ENCODE measurements at regions not wholly inside any gene's neighbourhood (a gene's known extent, or its start where the extent isn't known, plus 50 kb on each side); places are given as distances from the start of the nearest gene placed in this dataset.
A peak's percentile ranks its signal among the peaks of the same experiment; 100 is the strongest.
"Not testable (repeated sequence)": the region's sequence is repeated elsewhere in the genome, so short reads cannot be mapped to it uniquely, and the experiment has no call there.

DNA sequence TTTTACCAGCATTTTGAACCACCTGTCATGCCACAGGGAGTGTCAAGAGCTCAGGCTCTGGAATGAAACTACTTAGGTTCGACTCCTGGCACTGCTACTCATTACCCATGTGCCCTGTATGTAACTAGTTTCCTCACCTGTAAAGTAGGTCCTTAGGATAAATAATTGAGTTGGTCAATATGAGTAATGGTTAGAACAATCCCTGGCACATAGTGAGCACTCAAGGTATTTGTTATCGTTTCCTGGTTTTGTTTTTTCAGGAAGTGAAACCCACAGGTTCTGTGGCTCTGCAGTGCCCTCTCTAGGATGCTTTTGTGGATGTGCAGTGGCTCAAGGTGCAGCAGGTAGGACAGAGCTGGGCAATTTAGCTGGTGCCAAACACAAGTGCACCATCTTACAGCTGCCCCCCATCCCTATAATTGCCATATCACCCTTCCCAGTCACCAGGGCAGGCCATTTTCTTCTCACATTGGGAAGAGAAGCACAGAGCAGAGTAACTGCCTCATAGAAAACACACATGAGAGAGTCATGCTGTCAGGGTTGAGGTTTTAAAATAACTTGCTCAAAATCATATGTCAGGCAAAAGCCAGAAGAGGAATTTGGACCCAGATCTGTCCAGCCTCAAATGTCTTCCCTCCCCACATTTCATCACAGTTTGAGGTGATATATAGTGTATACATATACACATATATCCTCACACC, 297.5 kb downstream of the RPAP3 start:
- DNase-seq = peak; percentile 17

DNA sequence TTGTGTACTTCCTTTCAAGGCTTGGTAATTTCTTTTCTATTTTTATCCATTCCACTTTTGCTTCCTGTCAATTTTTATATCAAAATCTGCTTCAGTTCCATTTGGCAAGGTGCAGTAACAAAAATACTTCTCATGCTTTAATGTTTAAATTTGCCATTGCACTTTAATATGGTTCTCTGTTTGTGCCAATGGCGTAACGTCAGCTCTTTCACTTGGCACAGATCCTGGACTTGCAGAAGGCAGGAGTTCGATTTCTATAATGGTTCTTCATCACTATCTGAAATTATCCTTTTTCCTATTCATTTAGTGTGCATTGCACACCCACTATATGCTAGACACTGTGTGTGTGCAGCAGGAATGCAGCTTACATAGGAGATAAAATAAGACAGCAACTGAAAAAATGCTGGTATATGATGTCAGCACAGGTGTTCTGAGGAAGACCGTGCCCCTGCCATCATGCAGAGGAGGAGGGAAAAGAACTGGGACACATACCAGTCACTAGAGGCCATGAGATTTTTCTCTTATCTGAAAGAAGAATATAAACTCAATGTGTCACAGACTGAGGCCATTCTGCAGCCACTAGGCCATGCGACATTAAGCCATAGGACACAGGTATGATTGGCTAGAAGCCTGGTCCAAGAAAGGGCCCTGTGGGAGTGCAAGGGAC, 298.2 kb downstream of the RPAP3 start:
- no peak for DNase-seq

DNA sequence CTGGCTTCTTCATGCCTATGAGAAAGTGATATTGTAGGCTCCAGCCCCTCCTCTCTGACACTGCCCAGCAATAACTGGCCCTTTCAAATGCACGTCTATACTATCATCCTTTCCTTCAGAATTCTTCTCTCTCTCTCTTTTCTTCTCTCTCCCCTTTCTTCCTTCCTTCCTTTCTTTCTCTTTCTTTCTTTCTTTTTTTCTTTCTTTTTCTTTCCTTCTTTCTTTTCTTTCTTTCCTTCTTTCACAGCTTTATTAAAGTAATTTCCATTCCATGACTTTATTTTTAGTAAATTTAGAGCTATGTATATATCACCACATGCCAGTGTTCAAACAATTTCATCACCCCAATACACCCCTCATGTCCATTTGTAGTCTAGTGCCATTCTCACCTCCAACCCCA, 302.1 kb downstream of the RPAP3 start:
- no peak for DNase-seq

DNA sequence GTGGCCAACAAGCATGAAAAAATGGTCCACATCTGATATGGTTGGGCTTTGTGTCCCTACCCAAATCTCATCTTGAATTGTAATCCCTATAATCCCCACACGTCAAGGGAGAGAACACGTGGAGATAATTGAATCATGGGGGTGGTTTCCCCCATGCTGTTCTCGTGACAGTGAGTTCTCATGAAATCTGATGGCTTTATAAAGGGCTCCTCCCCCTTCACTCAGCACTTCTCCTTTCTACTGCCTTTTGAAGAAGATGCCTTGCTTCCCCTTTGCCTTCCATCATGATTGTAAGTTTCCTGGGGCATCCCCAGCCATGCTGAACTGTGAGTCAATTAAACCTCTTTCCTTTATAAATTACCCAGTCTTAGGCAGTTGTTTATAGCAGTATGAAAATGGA, 304.6 kb downstream of the RPAP3 start:
- DNase-seq = not testable (repeated sequence)

DNA sequence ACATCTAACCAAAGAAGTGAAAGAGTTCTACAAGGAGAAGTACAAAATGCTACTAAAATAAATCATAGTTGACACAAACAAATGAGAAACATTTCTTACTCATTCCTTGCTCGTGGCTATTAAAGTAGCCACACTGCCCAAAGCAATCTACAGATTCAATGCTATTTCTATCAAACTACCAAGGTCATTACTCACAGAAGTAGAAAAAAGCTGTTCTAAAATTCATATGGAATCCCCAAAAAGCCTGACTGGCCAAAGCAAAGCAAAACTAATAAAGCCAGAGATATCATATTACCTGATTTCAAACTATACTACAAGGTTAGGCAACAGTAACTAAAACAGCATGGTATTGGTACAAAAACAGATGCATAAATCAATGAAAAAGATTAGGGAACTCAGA, 305.6 kb downstream of the RPAP3 start:
- DNase-seq = no peak

DNA sequence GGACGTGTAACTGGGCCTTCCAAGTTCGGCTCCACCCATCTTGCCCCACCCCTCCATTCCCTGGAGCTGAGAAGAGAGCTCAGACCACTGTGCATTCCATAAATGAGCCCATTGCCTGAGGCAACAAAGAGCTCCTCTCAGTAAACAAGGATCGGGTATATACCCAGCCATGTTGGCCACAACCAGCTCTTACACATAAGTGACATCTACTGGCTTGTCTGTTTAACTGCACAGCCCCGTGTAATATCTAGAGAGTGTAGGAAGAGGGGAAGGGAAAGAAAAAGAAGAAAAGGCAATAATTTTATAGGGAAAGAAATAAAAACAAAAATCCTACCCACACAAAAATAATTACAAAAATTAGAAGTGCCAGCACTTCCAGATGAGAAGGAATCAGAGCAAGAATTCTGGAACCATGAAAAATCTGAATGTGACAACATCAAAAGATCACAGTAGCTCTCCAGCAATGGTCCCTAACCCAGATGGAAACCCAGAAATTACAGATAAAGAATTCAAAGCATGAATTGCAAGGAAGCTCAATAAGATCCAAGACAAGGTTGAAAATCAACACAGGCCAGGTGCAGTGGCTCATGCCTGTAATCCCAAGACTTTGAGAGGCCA, 308.1 kb downstream of the RPAP3 start:
- DNase-seq = peak; percentile 19

DNA sequence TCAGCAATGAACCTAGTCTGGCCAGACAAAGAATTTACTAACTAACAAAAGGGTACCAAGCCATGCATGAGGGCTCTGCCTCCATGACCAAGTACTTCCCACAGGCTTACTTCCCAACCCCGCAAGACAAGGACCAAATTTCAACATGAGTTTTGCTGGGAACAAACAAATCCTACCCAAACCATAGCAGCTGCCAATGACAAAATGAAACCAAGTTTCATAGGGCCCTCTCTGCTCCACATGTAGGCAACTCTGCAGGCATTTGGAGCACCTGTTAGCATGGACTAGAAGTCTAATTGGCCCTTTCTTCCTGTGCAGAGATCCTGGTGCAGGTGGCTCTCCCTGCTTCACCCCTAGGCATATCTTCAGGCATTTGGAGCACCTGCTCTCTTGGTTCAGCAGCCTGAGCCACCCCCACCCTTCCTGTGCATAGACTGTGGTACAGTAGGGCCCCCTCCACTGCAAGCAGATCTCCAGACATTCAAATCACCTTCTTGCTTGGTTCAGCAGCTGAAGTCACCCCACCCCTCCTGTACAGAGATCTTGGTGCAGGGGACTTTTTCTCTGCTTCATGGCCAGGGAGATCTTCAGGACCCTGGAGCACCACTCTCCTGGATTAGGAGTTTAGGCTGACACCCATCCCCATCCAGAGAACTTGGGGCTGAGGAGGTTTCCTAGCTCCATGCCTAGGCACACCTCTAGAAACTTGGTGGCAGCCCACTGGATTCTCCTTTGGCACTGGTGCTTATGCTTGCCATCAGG, 308.7 kb downstream of the RPAP3 start:
- DNase-seq = no peak

DNA sequence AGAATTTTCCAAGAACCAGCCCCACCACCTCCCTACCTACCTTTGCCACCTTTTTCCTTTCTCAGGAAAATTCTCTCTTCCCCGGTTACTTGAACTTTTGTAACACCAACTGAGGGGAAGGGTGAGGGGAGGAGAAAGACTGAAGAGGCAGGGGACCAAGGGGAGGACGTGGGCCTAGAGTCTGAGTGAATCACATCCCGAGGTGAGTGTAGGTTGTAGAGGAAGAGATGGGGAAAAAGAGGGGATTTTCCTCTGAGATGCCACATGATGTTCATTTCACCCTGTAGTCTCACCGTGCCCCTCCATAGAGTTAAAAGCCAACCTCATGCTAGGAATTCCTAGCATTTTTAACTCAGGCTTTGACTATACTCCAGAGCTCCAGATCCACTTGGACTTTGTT, 311.8 kb downstream of the RPAP3 start:
- DNase-seq = no peak

DNA sequence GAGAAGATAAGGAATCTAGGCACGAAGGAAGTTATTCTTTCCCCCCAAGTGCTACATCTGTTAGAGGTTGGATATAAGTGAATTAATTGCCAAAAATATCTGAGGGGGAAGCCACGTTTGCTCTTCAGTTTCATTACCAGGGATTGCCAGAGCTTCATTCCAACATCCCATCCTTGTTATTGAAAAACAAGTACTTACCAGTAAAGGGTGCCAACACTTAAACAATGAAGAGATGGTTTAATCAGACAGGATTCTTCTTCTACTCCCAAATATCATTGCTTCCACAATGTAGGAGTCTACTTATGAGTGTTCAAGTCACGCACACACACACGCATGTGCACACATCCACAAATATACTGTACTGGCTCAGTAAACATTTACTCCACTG, 312.4 kb downstream of the RPAP3 start:
- DNase-seq = no peak

DNA sequence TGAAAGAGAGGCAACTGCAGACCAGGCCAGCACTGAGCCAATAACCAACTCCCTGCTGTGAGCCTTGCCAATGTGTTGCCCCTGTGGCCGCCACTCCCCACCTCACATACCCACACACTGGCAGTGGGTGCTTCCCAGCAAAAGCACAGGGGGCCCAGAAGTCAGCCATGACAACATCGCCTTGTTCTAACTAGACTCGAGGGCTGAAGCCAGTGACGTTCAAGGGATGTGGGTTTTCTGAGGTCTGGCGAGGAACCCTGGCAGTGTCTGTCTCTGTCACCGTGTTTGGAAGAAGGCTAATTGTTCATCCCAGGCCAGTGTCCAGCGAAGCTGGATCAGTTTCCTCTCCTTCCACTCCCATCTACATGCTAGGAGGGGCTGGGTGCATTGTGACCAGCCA, 311.8 kb upstream of the AMIGO2 start:
- DNase-seq = no peak

DNA sequence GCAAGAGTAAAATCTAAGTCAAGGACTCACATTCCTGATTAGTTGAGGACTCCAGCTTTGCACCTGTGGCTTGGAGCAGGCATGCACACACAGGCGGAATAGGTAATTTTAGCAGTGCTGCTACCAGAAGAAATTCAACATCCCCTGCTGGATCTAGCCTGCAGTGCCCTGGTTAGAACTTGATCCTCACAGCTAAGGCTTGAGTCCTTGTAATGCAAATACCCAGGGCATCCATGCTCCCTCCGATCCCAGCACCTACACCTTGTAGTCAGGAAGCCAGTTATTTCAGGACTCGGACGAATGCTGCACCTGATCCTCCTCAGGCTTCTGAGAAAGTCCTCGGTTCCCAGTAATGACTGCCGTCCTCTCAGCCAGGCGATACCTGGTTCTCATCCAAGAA, 309.0 kb upstream of the AMIGO2 start:
- no peak for DNase-seq

DNA sequence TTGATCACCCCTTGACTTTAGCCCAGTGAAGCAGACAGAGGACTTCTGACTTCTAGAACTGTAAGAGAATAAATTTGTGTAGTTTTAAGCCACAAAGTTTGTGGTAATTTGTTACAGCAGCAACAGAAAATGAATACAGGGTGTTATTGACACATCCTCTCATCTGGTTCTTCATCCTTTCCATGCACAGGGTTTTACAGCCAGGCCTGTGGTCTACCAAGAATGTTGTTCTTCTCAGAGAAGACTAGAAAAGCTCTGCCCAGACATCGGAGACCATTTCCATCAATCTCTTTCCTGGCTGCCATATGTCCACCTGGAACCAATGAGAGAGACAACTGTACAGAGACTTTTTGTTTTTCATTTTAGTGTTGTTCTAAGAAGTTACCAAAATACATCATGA, 308.2 kb upstream of the AMIGO2 start:
- no peak for DNase-seq

DNA sequence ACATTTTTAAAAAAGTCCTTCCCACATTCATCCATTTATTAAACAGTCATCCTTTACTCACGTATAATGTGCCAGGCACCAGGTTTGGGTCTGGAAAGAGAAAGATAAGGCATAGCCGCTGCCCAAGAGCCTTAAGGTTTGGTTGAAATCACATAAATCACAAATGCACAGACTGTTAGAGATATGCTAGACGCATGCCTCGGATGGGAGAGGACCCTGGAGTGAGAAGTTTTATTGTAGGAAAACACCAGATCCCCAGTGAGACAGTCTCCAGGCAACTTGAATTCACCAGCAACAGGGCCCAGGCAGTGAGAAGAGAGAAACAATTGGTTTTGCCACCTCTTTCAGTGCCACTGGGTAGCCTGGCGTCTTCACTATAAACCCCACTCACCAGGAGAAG, 305.9 kb upstream of the AMIGO2 start:
- DNase-seq = no peak

DNA sequence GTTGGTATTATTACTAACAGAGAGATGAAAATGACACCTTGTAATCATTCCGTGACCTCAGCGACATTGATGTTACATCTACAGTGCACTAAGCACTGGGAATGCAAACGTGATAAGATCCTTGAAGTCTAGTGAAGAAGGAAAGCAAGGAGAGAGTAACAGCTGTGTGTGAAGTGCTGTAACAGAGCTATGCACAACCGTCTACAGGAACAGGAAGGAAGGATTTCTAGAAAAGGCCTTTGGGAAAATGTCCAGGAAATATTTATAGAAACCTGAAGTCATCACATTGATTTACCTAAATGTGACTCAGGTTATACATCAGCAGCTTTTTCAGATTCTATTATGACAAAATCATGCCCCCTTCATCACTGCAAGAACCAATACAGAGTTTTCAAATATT, 304.2 kb upstream of the AMIGO2 start:
- DNase-seq = no peak

DNA sequence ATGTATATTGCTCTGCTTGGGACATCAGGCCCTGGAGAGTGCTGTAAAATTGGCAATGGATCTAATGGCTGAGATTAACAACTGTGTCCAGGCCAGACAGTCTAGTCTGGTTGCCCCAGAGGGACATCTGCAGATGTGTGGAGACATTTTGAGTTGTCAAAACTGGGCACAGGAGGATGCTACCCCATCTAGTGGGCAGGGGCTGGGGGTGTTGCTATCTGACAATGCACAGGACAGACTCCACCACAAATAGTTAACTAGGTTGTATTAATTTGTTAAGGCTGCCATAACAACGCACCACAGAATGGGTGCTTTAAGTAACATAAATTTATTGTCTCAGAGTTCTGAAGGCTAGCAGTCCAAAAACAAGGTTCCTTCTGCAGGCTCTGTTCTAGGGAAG, 302.5 kb upstream of the AMIGO2 start:
- DNase-seq = no peak

DNA sequence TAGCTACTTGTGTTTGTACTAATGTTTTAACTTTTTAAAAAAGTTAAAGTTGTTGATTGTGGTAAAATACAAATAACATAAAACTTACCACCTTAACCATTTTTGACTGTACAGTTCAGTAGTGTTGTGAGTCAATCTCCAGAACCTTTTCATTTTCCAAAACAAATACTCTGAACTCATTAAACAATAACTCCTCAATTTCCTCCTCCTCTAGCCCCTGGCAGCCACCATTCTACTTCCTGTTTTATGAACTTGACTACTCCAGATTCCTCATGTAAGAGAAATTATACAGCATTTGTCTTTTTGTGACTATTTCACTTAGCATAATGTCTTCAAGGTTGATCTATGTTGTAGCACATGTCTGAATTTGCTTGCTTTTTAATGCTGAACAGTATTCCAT, 299.1 kb upstream of the AMIGO2 start:
- no peak for DNase-seq

DNA sequence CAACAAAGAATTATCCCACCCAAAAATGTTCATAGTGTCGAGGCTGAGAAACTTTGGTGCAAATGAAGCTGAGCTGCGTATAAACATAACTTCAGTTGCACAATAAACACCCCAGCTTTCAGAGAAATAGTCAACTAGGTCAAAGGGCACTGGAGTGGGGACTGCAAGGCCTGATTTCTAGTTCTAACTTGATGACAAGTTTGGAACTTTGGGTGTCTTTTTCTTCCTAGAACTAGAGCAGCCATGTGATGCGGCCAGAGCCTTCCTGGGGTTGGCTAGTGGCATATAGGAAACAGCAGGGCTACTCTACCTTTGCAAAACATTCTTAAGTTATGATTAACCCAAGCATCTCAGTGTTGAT, 298.4 kb upstream of the AMIGO2 start:
- DNase-seq = no peak

DNA sequence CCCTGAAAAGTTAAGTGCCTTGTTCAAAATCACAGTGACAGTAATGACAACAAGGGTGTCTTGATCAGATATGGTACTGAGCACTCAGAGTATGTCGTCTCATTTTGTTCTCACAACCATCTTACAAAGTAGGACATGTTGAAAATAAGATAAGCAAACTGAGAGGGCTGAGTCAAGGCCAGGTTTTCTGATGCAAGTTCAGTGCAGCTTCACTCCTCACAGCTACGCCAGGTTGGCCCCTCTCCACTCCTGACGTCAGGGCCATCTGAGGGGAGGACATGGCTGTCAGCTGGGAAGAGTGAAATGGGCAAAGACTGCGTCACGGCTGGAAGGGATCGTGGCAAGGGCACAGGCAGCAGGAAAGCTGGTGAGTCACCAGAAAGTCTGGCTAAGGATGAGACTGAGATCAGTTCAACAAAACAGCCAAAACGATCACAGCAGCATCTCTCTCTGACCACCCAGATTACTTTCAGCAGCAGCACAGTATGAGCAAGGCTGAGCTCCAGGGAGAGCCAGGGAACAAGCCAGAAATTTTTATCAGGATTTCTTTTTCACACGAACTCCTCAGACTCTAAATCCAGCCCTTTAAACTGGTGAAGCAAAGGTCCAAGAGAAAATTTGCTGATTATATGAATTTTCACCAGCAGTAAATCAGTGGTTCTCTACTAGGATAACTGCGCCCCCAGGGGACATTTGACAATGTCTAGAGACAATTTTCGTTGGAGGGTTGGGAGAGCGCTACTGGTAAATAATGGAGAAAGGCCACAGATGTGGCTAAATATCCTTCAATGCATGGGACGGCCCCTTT, 297.9 kb upstream of the AMIGO2 start:
- no peak for DNase-seq

DNA sequence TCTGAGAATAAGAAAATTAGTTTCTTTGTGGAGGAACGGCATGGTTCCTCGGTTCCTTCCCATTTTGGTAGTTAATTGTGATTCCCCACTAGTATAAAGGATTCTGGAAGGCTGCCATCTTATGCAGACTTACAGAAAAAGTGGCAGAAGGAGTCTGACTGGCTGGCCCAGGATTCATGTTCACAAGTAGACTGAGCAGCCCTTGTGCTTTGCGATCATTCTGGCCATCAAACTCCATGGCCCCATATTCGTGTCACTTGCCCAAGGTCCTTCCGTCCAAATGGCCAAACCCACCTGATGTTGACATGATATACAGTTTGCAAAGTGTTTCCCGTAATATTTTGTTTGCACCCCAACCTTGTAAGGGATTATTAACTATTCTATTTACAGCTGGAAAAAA, 297.2 kb upstream of the AMIGO2 start:
- DNase-seq = no peak

DNA sequence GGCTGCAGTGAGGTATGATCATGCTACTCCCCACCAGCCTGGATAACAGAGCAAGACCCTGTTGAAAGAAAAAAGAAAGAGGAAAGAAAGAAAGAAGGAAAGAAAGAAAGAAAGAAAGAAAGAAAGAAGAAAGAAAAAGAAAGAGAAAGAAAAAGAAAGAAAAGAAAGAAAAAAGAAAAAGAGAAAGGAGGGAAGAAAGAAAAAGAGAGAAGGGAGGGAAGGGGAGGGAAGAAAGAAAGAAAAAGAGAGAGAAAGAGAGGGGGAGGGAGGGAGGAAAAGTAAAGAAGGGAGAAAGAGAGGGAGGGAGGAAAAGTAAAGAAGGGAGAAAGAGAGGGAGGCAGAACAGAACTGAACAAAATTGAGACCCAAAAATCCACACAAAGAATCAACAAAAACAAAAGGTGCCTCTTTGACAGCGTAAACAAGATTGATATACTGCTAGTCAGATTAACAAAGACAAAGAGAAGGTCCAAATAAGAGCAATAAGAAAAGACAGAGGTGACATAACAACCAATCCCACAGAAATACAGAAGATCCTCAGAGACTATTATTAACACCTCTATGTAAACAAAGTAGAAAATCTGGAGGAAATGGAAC, 293.9 kb upstream of the AMIGO2 start:
- DNase-seq = no peak

DNA sequence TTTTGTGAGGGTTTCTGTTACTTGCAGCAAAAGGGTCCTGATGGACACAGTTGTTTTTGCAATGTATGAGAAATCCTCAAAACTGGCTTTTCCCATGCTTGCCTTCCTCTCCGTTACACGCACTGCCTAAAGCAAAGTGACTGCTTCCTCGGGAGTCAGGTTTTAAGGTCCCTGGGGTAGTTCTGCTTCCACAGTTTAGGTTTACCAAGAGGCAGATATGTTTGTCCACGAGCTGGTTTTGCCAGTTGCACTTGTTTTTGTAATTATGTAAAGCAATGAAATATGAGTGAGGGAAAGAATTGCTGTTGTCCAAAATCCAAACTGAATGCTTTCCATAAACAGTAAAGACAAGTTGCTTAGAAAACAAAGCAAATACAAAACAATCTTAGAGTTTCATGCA, 290.7 kb upstream of the AMIGO2 start:
- DNase-seq = no peak

DNA sequence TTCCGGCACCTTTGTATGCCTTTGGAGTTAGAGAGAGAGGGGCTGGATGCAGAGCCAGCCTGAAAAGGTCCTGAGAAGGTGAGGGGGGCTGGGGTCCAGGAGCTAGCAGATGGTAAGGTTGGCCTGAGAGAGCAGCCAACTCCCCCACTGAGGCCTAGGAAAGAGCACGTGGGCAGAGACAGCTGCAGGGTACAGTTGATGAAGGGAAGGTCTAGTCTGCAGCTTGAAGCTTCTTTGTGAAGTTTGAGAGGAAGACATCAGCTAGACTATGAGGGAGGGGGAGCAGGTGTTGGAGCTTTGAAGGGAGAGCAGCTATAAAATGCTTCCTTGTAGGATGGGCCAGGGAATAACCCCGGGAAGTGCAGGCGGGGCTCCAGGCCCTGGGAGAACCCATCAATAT, 289.3 kb upstream of the AMIGO2 start:
- DNase-seq = no peak
